Nephron progenitor cell (in vitro differentiated cells): ENCODE measurements at regions not wholly inside any gene's neighbourhood (a gene's known extent, or its start where the extent isn't known, plus 50 kb on each side); places are given as distances from the start of the nearest gene placed in this dataset.

ENCODE experiments used
- DNase-seq: peaks from one replicate; pipeline ENCODE4 v3.0.0; 2021
- H3K27ac Mint-ChIP-seq: 2 replicates; pipeline ENCODE4 v1.8.0; 2021; ENCODE audit warnings: mild to moderate bottlenecking, moderate library complexity, mixed read lengths
- H3K27me3 Mint-ChIP-seq: 2 replicates; pipeline ENCODE4 v1.8.0; 2021; ENCODE audit warnings: mild to moderate bottlenecking, low read depth, mixed read lengths; ENCODE audit not compliant: poor library complexity
- H3K36me3 Mint-ChIP-seq: 2 replicates; pipeline ENCODE4 v1.8.0; 2021; ENCODE audit warnings: low read depth, mixed read lengths
- H3K4me1 Mint-ChIP-seq: 2 replicates; pipeline ENCODE4 v1.8.0; 2021; ENCODE audit warnings: mixed read lengths
- H3K4me3 Mint-ChIP-seq: 2 replicates; pipeline ENCODE4 v1.8.0; 2021; ENCODE audit warnings: mild to moderate bottlenecking, moderate library complexity, mixed read lengths
- H3K9me3 Mint-ChIP-seq: 2 replicates; pipeline ENCODE4 v1.8.0; 2021; ENCODE audit warnings: mild to moderate bottlenecking, moderate library complexity, mixed read lengths
- TF ChIP-seq, protein P1 (sequence below): fragments of 200-600 bp; sonication (generic); IDR thresholded peaks from 2 replicates; pipeline ENCODE4 v1.5.0; 2021; ENCODE audit warnings: antibody characterized with exemption

- TF ChIP-seq, protein P1, sequence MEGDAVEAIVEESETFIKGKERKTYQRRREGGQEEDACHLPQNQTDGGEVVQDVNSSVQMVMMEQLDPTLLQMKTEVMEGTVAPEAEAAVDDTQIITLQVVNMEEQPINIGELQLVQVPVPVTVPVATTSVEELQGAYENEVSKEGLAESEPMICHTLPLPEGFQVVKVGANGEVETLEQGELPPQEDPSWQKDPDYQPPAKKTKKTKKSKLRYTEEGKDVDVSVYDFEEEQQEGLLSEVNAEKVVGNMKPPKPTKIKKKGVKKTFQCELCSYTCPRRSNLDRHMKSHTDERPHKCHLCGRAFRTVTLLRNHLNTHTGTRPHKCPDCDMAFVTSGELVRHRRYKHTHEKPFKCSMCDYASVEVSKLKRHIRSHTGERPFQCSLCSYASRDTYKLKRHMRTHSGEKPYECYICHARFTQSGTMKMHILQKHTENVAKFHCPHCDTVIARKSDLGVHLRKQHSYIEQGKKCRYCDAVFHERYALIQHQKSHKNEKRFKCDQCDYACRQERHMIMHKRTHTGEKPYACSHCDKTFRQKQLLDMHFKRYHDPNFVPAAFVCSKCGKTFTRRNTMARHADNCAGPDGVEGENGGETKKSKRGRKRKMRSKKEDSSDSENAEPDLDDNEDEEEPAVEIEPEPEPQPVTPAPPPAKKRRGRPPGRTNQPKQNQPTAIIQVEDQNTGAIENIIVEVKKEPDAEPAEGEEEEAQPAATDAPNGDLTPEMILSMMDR, result no peak
- peaks cover 4% of the 10 kb centered on the region for H3K27me3 Mint-ChIP-seq
- H3K4me1 Mint-ChIP-seq, result no peaks in the 10 kb centered on the region
- H3K4me3 Mint-ChIP-seq, result no peak overlapping the region
- no peak overlapping the region for H3K27ac Mint-ChIP-seq
- H3K9me3 Mint-ChIP-seq, result peaks cover 7% of the 10 kb centered on the region
- no peak for DNase-seq
- H3K36me3 Mint-ChIP-seq, result no peaks in the 10 kb centered on the region
Measured at GRCh38 chr5:98398465-98398864, 375.0 kb upstream of the RGMB start.

GRCh38 chr5:98401656-98402055, 371.8 kb upstream of the RGMB start:
- no peak for DNase-seq
- Mint-ChIP-seq H3K4me3 (no peak overlapping the region), H3K9me3 (no peaks in the 10 kb centered on the region), H3K36me3 (no peaks in the 10 kb centered on the region), H3K4me1 (no peaks in the 10 kb centered on the region), H3K27ac (no peak overlapping the region), H3K27me3 (peaks cover 4% of the 10 kb centered on the region)
- TF ChIP-seq, protein P1, result no peak

GRCh38 chr5:98402130-98402529, 371.3 kb upstream of the RGMB start:
- no peaks in the 10 kb centered on the region for H3K36me3 Mint-ChIP-seq
- H3K27me3 Mint-ChIP-seq, result peaks cover 4% of the 10 kb centered on the region
- DNase-seq, result no peak
- no peak overlapping the region for H3K27ac Mint-ChIP-seq
- no peaks in the 10 kb centered on the region for H3K4me1 Mint-ChIP-seq
- no peaks in the 10 kb centered on the region for H3K9me3 Mint-ChIP-seq
- no peak overlapping the region for H3K4me3 Mint-ChIP-seq
- TF ChIP-seq, protein P1, result no peak

DNA sequence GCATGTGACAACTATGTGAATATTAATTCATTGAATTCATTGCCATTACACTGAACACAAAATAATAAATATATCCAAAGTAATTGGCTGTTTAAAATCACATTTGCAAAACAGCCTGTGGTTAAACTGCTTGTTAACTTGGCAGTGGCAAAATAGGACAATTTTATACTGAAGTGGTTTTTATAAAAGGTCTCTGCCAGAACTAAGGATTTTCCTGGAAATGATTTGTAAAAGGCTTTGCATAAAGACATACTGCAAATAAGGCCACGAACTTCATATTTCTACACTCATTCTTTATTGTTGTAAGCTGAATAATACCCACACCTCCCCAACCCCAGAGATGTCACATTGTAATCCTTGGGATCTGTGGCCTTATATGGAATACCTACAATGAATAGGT, 370.3 kb upstream of the RGMB start:
- peaks cover 4% of the 10 kb centered on the region for H3K27me3 Mint-ChIP-seq
- no peak overlapping the region for H3K27ac Mint-ChIP-seq
- no peaks in the 10 kb centered on the region for H3K36me3 Mint-ChIP-seq
- TF ChIP-seq, protein P1, result no peak
- no peaks in the 10 kb centered on the region for H3K4me1 Mint-ChIP-seq
- DNase-seq, result no peak
- H3K4me3 Mint-ChIP-seq, result no peak overlapping the region
- no peaks in the 10 kb centered on the region for H3K9me3 Mint-ChIP-seq

DNA sequence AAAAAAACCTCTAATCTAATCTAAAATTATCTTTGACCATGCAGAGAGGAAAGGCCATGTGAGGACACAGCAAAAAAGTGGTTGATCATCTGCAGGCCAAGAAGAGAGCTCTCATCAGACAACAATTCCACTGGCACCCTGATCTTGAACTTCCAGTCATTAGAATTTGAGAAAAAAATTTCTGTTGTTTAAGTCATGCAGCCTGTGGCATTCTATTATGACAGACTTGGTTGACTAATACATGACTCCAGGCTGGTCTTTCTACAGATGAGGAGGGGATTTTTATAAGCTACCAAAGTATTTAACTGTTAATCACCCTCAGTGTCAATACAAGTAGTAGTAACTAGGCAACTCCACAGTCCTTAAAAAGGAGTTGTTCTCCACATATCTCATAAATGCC, 358.5 kb upstream of the RGMB start:
- Mint-ChIP-seq H3K36me3 (no peaks in the 10 kb centered on the region), H3K4me1 (no peaks in the 10 kb centered on the region), H3K27me3 (no peaks in the 10 kb centered on the region), H3K27ac (no peak overlapping the region), H3K9me3 (no peaks in the 10 kb centered on the region), H3K4me3 (no peak overlapping the region)
- TF ChIP-seq, protein P1, result no peak
- no peak for DNase-seq

GRCh38 chr5:98415663-98416062, 357.8 kb upstream of the RGMB start:
- Mint-ChIP-seq H3K4me1 (no peaks in the 10 kb centered on the region), H3K27ac (no peak overlapping the region), H3K4me3 (no peak overlapping the region), H3K36me3 (no peaks in the 10 kb centered on the region), H3K9me3 (no peaks in the 10 kb centered on the region), H3K27me3 (no peaks in the 10 kb centered on the region)
- TF ChIP-seq, protein P1, result no peak
- no peak for DNase-seq
